ENCODE measurements at regions not wholly inside any gene's neighbourhood (a gene's known extent, or its start where the extent isn't known, plus 50 kb on each side); places are given as distances from the start of the nearest gene placed in this dataset.

DNA sequence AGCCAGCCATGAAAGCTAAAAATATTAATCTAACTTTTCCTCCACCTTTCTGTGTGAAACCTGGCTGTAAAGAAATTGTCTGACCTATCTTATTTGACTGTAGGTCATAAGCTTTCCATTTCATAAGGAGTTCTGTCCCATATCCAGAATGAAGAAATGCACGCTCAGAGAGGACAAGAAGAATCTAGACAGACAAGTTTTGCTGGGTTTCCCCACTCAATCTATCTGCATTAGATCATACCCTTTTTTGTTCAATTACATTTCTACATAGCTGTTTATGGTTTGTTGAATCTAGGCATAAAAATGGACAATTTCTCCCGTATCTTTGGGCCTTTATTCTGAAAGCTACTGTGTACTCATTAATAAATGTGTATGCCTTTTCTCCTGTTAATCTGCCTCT lies 1495.1 kb downstream of the C4orf33 start:
- TF ChIP-seq, protein P1, sequence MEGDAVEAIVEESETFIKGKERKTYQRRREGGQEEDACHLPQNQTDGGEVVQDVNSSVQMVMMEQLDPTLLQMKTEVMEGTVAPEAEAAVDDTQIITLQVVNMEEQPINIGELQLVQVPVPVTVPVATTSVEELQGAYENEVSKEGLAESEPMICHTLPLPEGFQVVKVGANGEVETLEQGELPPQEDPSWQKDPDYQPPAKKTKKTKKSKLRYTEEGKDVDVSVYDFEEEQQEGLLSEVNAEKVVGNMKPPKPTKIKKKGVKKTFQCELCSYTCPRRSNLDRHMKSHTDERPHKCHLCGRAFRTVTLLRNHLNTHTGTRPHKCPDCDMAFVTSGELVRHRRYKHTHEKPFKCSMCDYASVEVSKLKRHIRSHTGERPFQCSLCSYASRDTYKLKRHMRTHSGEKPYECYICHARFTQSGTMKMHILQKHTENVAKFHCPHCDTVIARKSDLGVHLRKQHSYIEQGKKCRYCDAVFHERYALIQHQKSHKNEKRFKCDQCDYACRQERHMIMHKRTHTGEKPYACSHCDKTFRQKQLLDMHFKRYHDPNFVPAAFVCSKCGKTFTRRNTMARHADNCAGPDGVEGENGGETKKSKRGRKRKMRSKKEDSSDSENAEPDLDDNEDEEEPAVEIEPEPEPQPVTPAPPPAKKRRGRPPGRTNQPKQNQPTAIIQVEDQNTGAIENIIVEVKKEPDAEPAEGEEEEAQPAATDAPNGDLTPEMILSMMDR (IDR thresholded peaks at IDR 0.05), result no peak
- TF ChIP-seq POLR2A (IDR thresholded peaks at IDR 0.05), result no peak

Data from vagina (tissue), 2 donors.